ENCODE measurements at regions not wholly inside any gene's neighbourhood (a gene's known extent, or its start where the extent isn't known, plus 50 kb on each side); places are given as distances from the start of the nearest gene placed in this dataset.
A peak's percentile ranks its signal among the peaks of the same experiment; 100 is the strongest.
"Not testable (repeated sequence)": the region's sequence is repeated elsewhere in the genome, so short reads cannot be mapped to it uniquely, and the experiment has no call there.

GRCh38 chr6:164072240-164072666 lies 657.7 kb downstream of the QKI start:
- no peak for DNase-seq (ENCODE audit: low spot score)

DNA sequence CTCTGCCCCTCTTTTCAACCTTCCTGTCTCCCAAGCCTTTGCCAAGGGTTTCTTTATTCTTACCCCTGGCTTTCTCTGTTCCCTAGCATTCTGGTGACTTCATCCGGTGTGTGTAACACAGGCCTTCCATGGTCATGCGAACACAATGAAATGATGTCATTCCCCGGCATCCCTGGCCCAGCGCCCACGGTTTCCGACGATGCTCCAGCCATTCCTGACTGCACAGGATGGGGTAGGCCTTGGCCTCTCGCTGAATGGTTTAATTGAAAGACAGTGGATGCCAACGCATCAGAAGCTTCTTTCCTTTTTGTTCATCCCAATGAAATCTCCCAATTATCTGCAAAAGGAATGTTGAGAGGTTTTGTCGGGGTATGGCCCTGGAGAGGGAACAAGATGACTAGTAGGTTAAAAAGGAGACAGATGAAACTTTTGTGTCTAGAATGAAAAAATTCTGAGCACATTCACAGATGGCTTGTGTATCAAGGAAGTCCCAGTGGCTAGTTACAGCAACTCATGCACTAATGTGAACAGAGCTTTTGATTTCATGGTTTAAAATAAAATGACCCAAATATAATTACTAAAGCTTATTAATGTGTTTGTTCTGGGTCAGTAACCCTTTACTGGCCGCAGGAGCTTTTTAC lies 655.0 kb downstream of the QKI start:
- peak; percentile 39 for DNase-seq (ENCODE audit: low spot score)

GRCh38 chr6:164068527-164068926 lies 654.0 kb downstream of the QKI start:
- no peak for DNase-seq (ENCODE audit: low spot score)

GRCh38 chr6:164066766-164067165 lies 652.2 kb downstream of the QKI start:
- no peak for DNase-seq (ENCODE audit: low spot score)

- DNase-seq (ENCODE audit: low spot score) = no peak
Observed at GRCh38 chr6:164066335-164066734, 651.8 kb downstream of the QKI start.

DNA sequence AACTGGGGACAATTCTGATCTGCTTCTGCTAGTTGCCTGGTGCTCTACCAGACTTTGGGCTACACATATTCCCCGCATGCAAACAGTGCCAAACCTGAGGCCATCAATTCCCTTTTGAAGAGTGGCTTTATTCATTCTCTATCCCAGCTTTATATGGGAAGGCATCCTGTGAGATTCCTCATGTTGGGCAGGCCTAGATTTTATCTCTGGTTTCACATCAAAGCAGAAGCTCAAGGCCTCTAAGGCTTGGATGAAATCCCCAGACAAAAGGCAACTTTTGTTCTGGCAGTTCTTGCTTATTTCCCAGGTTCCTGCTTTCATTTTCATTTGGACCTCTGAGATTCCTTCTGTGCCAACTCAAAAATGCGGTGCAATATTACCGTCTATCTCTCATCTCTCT lies 648.8 kb downstream of the QKI start:
- DNase-seq (ENCODE audit: low spot score) = no peak

- no peak for DNase-seq (ENCODE audit: low spot score)
Observed at GRCh38 chr6:164062872-164063271, 648.4 kb downstream of the QKI start.

GRCh38 chr6:164057876-164058275 lies 643.4 kb downstream of the QKI start:
- DNase-seq (ENCODE audit: low spot score) = no peak

- peak; percentile 69 for DNase-seq (ENCODE audit: low spot score)
Observed at GRCh38 chr6:164051427-164051826, 636.9 kb downstream of the QKI start.

- DNase-seq (ENCODE audit: low spot score) = no peak
Observed at GRCh38 chr6:164049517-164049988, 635.0 kb downstream of the QKI start.

- no peak for DNase-seq (ENCODE audit: low spot score)
Observed at GRCh38 chr6:164048840-164049516, 634.5 kb downstream of the QKI start.

DNA sequence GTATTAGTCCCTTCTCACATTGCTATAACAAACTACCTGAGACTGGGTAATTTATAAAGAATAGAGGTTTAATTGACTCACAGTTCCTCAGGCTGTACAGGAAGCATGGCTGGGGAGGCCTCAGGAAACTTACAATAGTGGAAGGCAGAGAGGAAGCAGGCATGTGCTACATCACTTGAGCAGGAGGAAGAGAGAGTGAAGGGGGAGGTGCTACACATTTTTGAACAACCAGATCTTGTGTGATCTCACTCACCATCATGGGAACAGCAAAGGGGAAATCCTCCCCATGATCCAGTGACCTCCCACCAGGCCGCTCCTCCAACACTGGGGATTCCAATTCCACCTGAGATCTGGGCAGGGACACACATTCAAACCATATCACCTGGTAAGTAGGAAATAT lies 630.6 kb downstream of the QKI start:
- no peak for DNase-seq (ENCODE audit: low spot score)

DNA sequence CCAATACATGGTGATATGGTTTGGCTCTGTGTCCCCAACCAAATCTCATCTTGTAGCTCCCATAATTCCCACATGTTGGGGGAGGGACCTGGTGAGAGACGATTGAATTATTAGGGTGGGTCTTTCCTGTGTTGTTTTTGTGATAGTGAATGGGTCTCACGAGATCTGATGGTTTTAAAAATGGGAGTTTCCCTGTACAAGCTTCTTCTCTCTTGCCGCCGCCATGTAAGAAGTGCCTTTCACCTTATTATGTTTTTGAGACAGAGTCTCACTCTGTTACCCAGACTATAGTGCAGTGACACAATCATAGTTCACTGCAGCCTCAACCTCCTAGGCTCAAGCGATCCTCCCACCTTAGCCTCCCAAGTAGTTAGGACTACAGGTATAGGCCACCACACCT lies 629.1 kb downstream of the QKI start:
- not testable (repeated sequence) for DNase-seq (ENCODE audit: low spot score)

GRCh38 chr6:164042212-164042611 lies 627.7 kb downstream of the QKI start:
- no peak for DNase-seq (ENCODE audit: low spot score)

- DNase-seq (ENCODE audit: low spot score) = no peak
Observed at GRCh38 chr6:164040994-164041393, 626.5 kb downstream of the QKI start.

DNA sequence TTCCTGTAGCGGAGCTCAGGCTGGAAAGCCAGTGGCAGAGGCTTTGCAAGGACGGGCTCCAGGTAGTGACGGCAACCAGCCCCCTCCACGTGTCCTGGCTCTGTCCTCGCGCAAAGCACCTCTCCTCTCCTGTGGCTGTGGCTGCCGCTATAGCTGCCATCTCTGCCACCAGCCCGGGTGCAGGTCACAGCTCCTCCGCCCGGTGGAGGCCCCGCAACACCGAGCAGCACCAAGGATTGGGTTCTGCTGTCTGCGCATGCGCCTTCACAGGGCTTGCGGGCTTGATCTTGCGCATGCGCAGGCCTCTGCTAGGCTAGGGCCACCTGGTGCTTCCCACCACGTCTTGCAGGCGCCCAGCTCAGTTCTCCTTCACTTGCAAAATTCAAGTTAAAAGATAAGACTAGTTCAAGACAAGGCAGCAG lies 625.4 kb downstream of the QKI start:
- DNase-seq (ENCODE audit: low spot score) = no peak

- no peak for DNase-seq (ENCODE audit: low spot score)
Observed at GRCh38 chr6:164037171-164037870, 622.8 kb downstream of the QKI start.

GRCh38 chr6:164035900-164036485 lies 621.5 kb downstream of the QKI start:
- DNase-seq (ENCODE audit: low spot score) = no peak

DNA sequence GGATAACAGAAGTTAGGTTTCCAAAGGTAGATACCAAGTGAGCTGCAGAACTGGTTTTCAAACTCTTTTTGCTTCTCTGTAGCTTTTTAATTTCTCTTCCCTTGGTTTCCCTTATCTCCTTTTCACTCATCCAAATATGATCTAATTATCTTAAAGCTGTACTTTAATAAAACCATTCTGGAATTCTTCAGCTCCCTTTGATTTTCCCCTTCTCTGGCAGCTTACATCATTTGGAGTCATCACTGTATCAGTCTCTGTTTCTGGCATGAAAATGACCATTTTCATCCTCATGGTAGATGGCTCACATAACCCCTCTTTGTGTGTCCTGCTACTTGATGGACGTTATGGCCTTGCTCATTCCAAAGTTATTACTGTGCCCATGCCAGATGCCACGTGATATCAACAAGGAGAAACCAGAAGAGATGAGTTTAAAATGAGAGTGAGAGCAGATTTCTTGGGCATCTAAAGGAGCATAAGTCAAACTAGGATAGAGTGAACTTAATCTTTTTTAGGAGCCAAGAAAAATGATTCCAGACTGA lies 620.2 kb downstream of the QKI start:
- no peak for DNase-seq (ENCODE audit: low spot score)

GRCh38 chr6:164025180-164025579 lies 610.7 kb downstream of the QKI start:
- DNase-seq (ENCODE audit: low spot score) = no peak

GRCh38 chr6:164023535-164023934 lies 609.0 kb downstream of the QKI start:
- DNase-seq (ENCODE audit: low spot score) = no peak

DNA sequence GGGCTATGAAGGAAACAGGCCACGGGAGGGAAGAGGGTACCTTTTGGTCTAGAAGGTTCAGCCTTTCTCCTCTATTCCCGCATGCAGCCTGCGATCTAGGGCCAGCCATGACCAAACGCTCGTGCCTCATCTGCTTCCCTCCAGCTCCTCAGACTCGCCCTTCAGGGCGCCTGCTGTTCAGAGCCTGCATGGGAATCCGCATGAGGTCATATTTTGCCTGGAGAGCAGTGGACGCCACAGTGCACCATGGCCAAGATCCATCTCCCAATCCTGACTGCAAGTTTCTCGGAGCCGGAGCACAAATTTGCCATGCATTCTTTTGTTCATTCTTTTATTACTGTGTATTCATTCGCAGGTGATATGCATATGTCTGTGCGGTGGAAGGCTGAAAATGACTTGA lies 608.1 kb downstream of the QKI start:
- DNase-seq (ENCODE audit: low spot score) = no peak

Data from putamen (tissue), 1 donor.